ENCODE measurements at regions not wholly inside any gene's neighbourhood (a gene's known extent, or its start where the extent isn't known, plus 50 kb on each side); places are given as distances from the start of the nearest gene placed in this dataset.
A peak's percentile ranks its signal among the peaks of the same experiment; 100 is the strongest.
"Not testable (repeated sequence)": the region's sequence is repeated elsewhere in the genome, so short reads cannot be mapped to it uniquely, and the experiment has no call there.

- no peak for DNase-seq
Measured at GRCh38 chr6:125432963-125433362, 131.2 kb upstream of the HDDC2 start.

GRCh38 chr6:125434760-125435159 lies 133.0 kb upstream of the HDDC2 start:
- no peak for DNase-seq

GRCh38 chr6:125439512-125439911 lies 137.7 kb upstream of the HDDC2 start:
- DNase-seq, result no peak

GRCh38 chr6:125444006-125444923 lies 142.5 kb upstream of the HDDC2 start:
- DNase-seq, result peak; percentile 83

- DNase-seq, result no peak
Measured at GRCh38 chr6:125445054-125445453, 143.3 kb upstream of the HDDC2 start.

- no peak for DNase-seq
Measured at GRCh38 chr6:125446011-125446410, 144.2 kb upstream of the HDDC2 start.

- no peak for DNase-seq
Measured at GRCh38 chr6:125451750-125452149, 150.0 kb upstream of the HDDC2 start.

GRCh38 chr6:125453516-125453915 lies 151.7 kb upstream of the HDDC2 start:
- DNase-seq, result no peak

GRCh38 chr6:125454351-125454750 lies 152.6 kb upstream of the HDDC2 start:
- DNase-seq, result no peak

GRCh38 chr6:125458493-125458892 lies 156.7 kb upstream of the HDDC2 start:
- DNase-seq, result not testable (repeated sequence)

- DNase-seq, result not testable (repeated sequence)
Measured at GRCh38 chr6:125465332-125465731, 163.6 kb upstream of the HDDC2 start.

GRCh38 chr6:125469915-125470314 lies 168.1 kb upstream of the HDDC2 start:
- no peak for DNase-seq

GRCh38 chr6:125471667-125472066 lies 169.9 kb upstream of the HDDC2 start:
- DNase-seq, result no peak

- no peak for DNase-seq
Measured at GRCh38 chr6:125474061-125474460, 172.3 kb upstream of the HDDC2 start.

GRCh38 chr6:125477156-125477555 lies 175.4 kb upstream of the HDDC2 start:
- DNase-seq, result no peak

- no peak for DNase-seq
Measured at GRCh38 chr6:125477844-125478243, 176.1 kb upstream of the HDDC2 start.

- no peak for DNase-seq
Measured at GRCh38 chr6:125480146-125480545, 178.4 kb upstream of the HDDC2 start.

GRCh38 chr6:125480571-125480970 lies 178.8 kb upstream of the HDDC2 start:
- no peak for DNase-seq

- no peak for DNase-seq
Measured at GRCh38 chr6:125481056-125481455, 179.3 kb upstream of the HDDC2 start.

GRCh38 chr6:125485757-125486156 lies 184.0 kb upstream of the HDDC2 start:
- no peak for DNase-seq

GRCh38 chr6:125486881-125487280 lies 185.1 kb upstream of the HDDC2 start:
- no peak for DNase-seq

GRCh38 chr6:125489579-125490285 lies 188.0 kb upstream of the HDDC2 start:
- no peak for DNase-seq

GRCh38 chr6:125491860-125492618 lies 190.3 kb upstream of the HDDC2 start:
- no peak for DNase-seq
